OCI-LY3 (cell line): ENCODE measurements at regions not wholly inside any gene's neighbourhood (a gene's known extent, or its start where the extent isn't known, plus 50 kb on each side); places are given as distances from the start of the nearest gene placed in this dataset.

Experiments used
- H2AFZ ChIP-seq: fragments of 200-600, 300-600 bp; shearing (Covaris generic); 2 replicates; pipeline ENCODE4 v1.6.0; 2014; ENCODE audit warnings: antibody characterized with exemption, low read depth, low read length
- H3K27ac ChIP-seq: fragments of 200-600, 300-600 bp; sonication (generic); 2 replicates; pipeline ENCODE4 v1.5.1; 2014; ENCODE audit warnings: mild to moderate bottlenecking, low read length, moderate library complexity, mixed read lengths
- H3K27me3 ChIP-seq: fragments of 200-600, 300-600 bp; sonication (generic); 2 replicates; pipeline ENCODE4 v1.6.1; 2014; ENCODE audit warnings: low read depth, low read length, mixed read lengths
- H3K36me3 ChIP-seq: fragments of 200-600, 300-600 bp; sonication (generic); replicated peaks from 2 replicates; pipeline ENCODE3; 2014; ENCODE audit warnings: low read depth, low read length, mixed read lengths
- H3K4me1 ChIP-seq: fragments of 300-600, 200-600 bp; sonication (generic); 2 replicates; pipeline ENCODE4 v1.6.1; 2014; ENCODE audit warnings: low read length, mixed read lengths
- H3K4me2 ChIP-seq: fragments of 200-600, 300-600 bp; sonication (generic); 2 replicates; pipeline ENCODE4 v1.6.1; 2014; ENCODE audit warnings: low read length, mixed read lengths
- H3K4me3 ChIP-seq: fragments of 300-600, 200-600 bp; sonication (generic); 2 replicates; pipeline ENCODE4 v1.5.1; 2014; ENCODE audit warnings: antibody characterized with exemption, mild to moderate bottlenecking, low read length, moderate library complexity
- H3K79me2 ChIP-seq: fragments of 300-600, 200-600 bp; shearing (Covaris generic); 2 replicates; pipeline ENCODE4 v1.6.1; 2014; ENCODE audit warnings: mild to moderate bottlenecking, low read length, mixed read lengths
- H3K9ac ChIP-seq: fragments of 300-600, 200-600 bp; shearing (Covaris generic); 2 replicates; pipeline ENCODE4 v1.6.0; 2014; ENCODE audit warnings: mild to moderate bottlenecking, low read length, moderate library complexity
- H3K9me3 ChIP-seq: fragments of 200-600, 300-600 bp; shearing (Covaris generic); 2 replicates; pipeline ENCODE4 v1.6.1; 2014; ENCODE audit warnings: low read length, mixed read lengths; ENCODE audit not compliant: insufficient read depth
- H4K20me1 ChIP-seq: fragments of 200-600, 300-600 bp; sonication (generic); 2 replicates; pipeline ENCODE4 v1.6.1; 2016; ENCODE audit warnings: low read length, mixed read lengths; ENCODE audit not compliant: insufficient read depth
- CTCF ChIP-seq: fragments of 200-600, 300-600 bp; sonication (generic); IDR thresholded peaks from 2 replicates; pipeline ENCODE4 v1.5.1; 2014; ENCODE audit warnings: antibody characterized with exemption, low read length, low read depth
- EZH2phosphoT487 ChIP-seq: fragments of 200-600 bp; shearing (Covaris generic); IDR thresholded peaks from 2 replicates; pipeline ENCODE4 v1.6.1; 2018; ENCODE audit warnings: antibody characterized with exemption, mixed run types, low read depth

GRCh38 chr4:186445040-186445439 is 110.3 kb downstream of the MTNR1A start:
- Histone ChIP-seq H3K9me3 (no peaks in the 10 kb centered on the region), H3K4me1 (no peaks in the 10 kb centered on the region), H3K27me3 (no peaks in the 10 kb centered on the region), H3K4me3 (no peak overlapping the region), H4K20me1 (no peaks in the 10 kb centered on the region), H3K27ac (no peak overlapping the region), H3K4me2 (no peak overlapping the region), H2AFZ (no peak overlapping the region), H3K36me3 (no peaks in the 10 kb centered on the region), H3K9ac (no peak overlapping the region), H3K79me2 (no peaks in the 10 kb centered on the region)
- TF ChIP-seq CTCF (no peak), EZH2phosphoT487 (no peak)

GRCh38 chr4:186441502-186441901 is 113.9 kb downstream of the MTNR1A start:
- H3K27ac ChIP-seq = no peak overlapping the region
- no peaks in the 10 kb centered on the region for H4K20me1 ChIP-seq
- no peaks in the 10 kb centered on the region for H3K27me3 ChIP-seq
- H3K4me1 ChIP-seq = no peaks in the 10 kb centered on the region
- no peak overlapping the region for H3K4me2 ChIP-seq
- no peaks in the 10 kb centered on the region for H3K36me3 ChIP-seq
- no peak overlapping the region for H2AFZ ChIP-seq
- TF ChIP-seq EZH2phosphoT487 (no peak), CTCF (no peak)
- H3K9ac ChIP-seq = no peak overlapping the region
- H3K4me3 ChIP-seq = no peak overlapping the region
- no peaks in the 10 kb centered on the region for H3K79me2 ChIP-seq
- H3K9me3 ChIP-seq = no peaks in the 10 kb centered on the region

GRCh38 chr4:186428481-186428880 is 126.9 kb downstream of the MTNR1A start:
- H3K27me3 ChIP-seq = no peaks in the 10 kb centered on the region
- H2AFZ ChIP-seq = no peak overlapping the region
- H3K27ac ChIP-seq = no peak overlapping the region
- no peaks in the 10 kb centered on the region for H3K9me3 ChIP-seq
- H3K4me2 ChIP-seq = no peak overlapping the region
- no peaks in the 10 kb centered on the region for H3K36me3 ChIP-seq
- H3K4me3 ChIP-seq = no peak overlapping the region
- no peaks in the 10 kb centered on the region for H3K79me2 ChIP-seq
- no peaks in the 10 kb centered on the region for H3K4me1 ChIP-seq
- no peaks in the 10 kb centered on the region for H4K20me1 ChIP-seq
- TF ChIP-seq CTCF (no peak), EZH2phosphoT487 (no peak)
- no peak overlapping the region for H3K9ac ChIP-seq

GRCh38 chr4:186424745-186425144 is 130.6 kb downstream of the MTNR1A start:
- Histone ChIP-seq H3K4me1 (no peaks in the 10 kb centered on the region), H4K20me1 (no peaks in the 10 kb centered on the region), H2AFZ (no peak overlapping the region), H3K9ac (no peak overlapping the region), H3K79me2 (no peaks in the 10 kb centered on the region), H3K9me3 (no peaks in the 10 kb centered on the region), H3K4me3 (no peak overlapping the region), H3K27ac (no peak overlapping the region), H3K27me3 (no peaks in the 10 kb centered on the region), H3K4me2 (no peak overlapping the region), H3K36me3 (no peaks in the 10 kb centered on the region)
- TF ChIP-seq CTCF (no peak), EZH2phosphoT487 (no peak)
